Coronary artery (tissue), 2 donors: ENCODE measurements at regions not wholly inside any gene's neighbourhood (a gene's known extent, or its start where the extent isn't known, plus 50 kb on each side); places are given as distances from the start of the nearest gene placed in this dataset.

ENCODE experiments used
- DNase-seq: peaks from one replicate; pipeline ENCODE4 v3.0.0-alpha.2; 2017; ENCODE audit warnings: low spot score
- H3K27ac ChIP-seq, 2 donors: fragments of 200-600 bp; sonication (generic); one replicate each; pipeline ENCODE4 v1.5.1; 2016 to 2019
- H3K4me3 ChIP-seq: fragments of 200-600 bp; sonication (generic); 2 replicates; pipeline ENCODE4 v1.5.1; 2016; ENCODE audit warnings: mild to moderate bottlenecking, moderate library complexity
- TF ChIP-seq, protein P1 (sequence below): fragments of 200-600 bp; sonication (generic); IDR thresholded peaks from one replicate; pipeline ENCODE4 v1.5.1; 2019; ENCODE audit warnings: antibody characterized with exemption

DNA sequence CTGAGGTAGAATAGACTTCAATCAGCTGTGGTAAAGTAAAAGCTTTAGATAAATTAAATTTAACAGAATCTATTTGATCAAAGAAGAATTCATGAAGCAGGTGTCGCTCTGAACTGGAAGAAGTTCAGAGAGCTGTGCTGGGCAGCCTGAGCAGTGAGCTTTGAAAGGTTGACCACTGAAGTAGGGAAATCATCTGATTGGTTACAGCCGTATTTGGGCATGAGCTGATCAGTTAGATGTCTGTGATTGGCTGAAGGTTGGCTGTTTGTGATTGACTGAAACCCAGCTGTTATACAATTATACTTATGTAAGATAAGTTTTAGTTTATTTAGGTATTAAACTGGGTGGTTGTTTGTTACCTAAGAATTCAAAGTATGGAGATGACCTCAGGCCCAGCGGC lies 1174.6 kb downstream of the CDH9 start:
- Histone ChIP-seq H3K27ac (no peak overlapping the region), H3K4me3 (no peak overlapping the region)
- DNase-seq, result no peak
- TF ChIP-seq, protein P1, sequence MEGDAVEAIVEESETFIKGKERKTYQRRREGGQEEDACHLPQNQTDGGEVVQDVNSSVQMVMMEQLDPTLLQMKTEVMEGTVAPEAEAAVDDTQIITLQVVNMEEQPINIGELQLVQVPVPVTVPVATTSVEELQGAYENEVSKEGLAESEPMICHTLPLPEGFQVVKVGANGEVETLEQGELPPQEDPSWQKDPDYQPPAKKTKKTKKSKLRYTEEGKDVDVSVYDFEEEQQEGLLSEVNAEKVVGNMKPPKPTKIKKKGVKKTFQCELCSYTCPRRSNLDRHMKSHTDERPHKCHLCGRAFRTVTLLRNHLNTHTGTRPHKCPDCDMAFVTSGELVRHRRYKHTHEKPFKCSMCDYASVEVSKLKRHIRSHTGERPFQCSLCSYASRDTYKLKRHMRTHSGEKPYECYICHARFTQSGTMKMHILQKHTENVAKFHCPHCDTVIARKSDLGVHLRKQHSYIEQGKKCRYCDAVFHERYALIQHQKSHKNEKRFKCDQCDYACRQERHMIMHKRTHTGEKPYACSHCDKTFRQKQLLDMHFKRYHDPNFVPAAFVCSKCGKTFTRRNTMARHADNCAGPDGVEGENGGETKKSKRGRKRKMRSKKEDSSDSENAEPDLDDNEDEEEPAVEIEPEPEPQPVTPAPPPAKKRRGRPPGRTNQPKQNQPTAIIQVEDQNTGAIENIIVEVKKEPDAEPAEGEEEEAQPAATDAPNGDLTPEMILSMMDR, result no peak

DNA sequence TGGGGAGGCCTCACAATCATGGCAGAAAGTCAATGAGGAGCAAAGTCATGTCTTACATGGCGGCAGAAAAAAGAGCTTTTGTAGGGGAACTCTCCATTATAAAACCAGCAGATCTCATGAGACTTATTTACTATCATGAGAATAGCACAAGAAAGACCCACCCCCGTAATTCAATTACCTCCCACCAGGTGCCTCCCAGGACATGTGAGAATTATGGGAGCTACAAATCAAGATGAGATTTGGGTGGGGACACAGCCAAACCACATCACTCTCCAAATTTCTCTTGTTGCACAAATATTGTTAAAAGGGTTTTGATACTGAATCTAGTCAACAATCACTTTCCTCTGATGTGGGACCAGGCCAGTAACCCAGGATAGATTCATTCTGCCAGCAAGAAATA lies 1176.1 kb downstream of the CDH9 start:
- TF ChIP-seq, protein P1, result no peak
- Histone ChIP-seq H3K27ac (no peak overlapping the region), H3K4me3 (no peak overlapping the region)
- DNase-seq, result no peak

DNA sequence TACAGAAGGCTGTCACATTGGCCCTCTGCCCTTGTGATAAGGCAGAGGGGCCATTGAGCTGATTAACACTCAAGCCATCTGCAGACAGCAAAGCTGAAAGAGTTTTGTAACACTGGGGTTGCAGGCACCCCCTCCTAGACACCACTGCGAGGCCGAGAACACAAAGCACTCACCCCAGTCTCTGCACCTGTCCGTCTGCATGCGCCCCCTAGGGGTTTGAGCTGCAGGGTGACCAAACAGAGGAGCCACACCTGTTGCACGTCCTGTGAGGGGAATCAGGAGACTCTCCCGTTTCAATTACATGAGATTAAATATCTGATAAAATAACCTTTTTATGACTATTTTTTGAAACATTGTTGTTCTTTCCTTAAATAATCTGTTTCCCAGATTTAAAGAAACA lies 1180.4 kb downstream of the CDH9 start:
- no peak overlapping the region for H3K27ac ChIP-seq
- TF ChIP-seq, protein P1, result no peak

DNA sequence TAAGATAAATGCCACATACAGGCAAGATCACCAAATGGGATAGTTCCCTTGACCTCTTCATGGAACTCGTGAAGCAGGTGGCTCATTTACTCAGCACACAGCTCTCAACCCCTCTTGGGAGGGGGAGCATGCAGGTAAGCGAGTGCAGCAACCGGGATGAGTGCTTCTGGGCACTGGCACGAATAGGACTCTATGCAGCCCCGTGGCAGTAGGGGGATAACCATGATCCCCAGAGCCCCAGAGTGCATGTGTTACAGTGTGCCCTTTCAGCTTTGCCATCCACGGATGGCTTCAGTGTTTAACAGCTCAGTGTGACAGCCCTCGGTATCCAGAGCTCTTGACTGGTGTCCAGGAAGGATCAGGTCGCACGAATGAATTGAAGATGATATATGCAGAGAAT lies 1187.1 kb downstream of the CDH9 start:
- DNase-seq, result no peak
- H3K4me3 ChIP-seq, result no peak overlapping the region
- no peak overlapping the region for H3K27ac ChIP-seq
- TF ChIP-seq, protein P1, result no peak

More for the DNA sequence above, 1180.4 kb downstream of the CDH9 start:
- H3K4me3 ChIP-seq, result no peak overlapping the region
- DNase-seq, result no peak

DNA sequence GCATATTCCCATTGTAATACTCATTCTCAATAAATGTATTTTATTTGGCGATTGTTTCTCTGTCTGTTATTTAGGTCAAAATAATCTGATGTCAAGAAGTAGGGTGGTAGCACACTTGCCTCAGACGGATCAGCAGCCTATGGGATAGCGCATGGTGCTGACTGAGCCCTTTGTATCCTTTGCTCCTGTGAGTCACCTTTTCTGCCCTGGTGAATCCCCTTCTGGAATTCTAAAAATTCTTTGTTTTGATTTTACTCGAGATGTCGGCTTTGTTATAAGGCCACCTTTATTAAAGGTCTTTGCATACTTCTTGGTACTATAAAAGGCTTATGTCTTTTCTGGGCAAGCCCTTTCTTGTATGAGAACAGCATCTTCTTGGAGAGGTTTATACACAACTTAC lies 1187.8 kb downstream of the CDH9 start:
- TF ChIP-seq, protein P1, result no peak
- no peak overlapping the region for H3K27ac ChIP-seq
- no peak overlapping the region for H3K4me3 ChIP-seq
- DNase-seq, result no peak

DNA sequence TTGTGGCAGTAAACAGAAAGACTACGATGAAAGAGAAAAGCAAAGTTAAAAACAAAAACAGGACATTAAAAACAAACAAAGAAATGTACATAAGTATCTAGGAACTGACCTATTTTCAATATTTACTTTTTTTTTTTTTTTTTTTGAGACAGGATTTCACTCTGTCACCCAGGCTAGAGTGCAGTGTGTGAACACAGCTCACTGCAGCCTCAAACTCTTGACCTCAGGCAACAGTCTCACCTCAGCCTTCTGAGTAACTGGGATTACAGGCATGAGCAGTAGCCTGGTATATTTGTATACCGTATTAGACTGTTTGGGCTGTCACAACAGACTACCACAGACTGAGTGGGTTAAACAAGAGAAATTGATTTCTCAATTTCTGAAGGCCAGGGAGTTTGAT lies 1189.1 kb downstream of the CDH9 start:
- DNase-seq, result no peak
- TF ChIP-seq, protein P1, result no peak
- H3K27ac ChIP-seq, result no peak overlapping the region

DNA sequence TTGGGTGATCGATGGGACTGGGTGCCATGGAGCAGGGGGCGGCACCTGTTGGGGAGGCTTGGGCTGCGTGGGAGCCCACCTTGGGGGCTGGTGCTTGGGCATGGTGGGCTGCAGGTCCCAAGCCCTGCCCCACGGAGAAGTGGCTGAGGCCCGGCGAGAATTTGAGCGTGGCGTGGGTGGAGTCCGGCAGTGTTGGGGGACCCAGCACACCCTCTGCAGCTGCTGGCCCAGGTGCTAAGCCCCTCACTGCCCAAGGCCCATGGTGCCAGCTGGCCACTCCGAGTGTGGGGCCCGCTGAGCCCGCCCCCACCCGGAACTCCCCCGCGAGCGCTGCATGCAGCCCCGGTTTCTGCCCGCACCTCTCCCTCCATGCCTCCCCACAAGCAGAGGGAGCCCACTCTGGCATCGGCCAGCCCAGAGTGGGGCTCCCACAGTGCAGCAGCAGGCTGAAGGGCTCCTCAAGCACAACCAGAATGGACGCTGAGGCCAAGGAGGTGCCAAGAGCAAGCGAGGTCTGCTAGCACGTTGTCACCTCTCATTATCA lies 1178.6 kb upstream of the CDH10 start:
- H3K4me3 ChIP-seq, result no peak overlapping the region
- no peak for DNase-seq
- H3K27ac ChIP-seq, result no peak overlapping the region
- TF ChIP-seq, protein P1, result no peak

More for the DNA sequence above, 1189.1 kb downstream of the CDH9 start:
- no peak overlapping the region for H3K4me3 ChIP-seq
